HG02588 (cell line): ENCODE measurements at regions not wholly inside any gene's neighbourhood (a gene's known extent, or its start where the extent isn't known, plus 50 kb on each side); places are given as distances from the start of the nearest gene placed in this dataset.
"Not testable (repeated sequence)": the region's sequence is repeated elsewhere in the genome, so short reads cannot be mapped to it uniquely, and the experiment has no call there.

Experiments used
- ATAC-seq: cut with Tn5 transposase; IDR thresholded peaks from one replicate; pipeline ENCODE4 v1.9.1; 2021; ENCODE audit warnings: mild to moderate bottlenecking, moderate library complexity; ENCODE audit not compliant: unreplicated experiment

GRCh38 chr9:28073270-28073669 is 500.0 kb upstream of the C9orf72 start:
- no peak for ATAC-seq

DNA sequence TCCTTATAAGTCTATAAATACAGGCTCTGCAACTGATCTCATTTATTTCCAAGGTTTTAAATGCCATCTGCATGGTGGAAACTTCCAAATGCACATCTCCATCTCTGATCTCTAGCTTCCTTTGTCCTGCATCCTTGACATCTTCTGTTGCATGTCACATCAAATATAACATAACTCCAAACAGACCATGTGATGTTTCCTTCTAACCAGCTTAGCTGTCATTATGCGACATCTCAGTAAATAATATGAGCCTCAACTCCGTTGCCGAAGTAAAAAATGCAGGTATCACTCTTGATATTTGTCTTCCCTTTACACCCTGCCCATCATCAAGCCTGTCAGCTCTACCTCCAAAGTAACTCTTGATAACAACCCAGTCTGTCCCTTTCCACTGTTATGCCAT is 506.4 kb upstream of the C9orf72 start:
- ATAC-seq: no peak

DNA sequence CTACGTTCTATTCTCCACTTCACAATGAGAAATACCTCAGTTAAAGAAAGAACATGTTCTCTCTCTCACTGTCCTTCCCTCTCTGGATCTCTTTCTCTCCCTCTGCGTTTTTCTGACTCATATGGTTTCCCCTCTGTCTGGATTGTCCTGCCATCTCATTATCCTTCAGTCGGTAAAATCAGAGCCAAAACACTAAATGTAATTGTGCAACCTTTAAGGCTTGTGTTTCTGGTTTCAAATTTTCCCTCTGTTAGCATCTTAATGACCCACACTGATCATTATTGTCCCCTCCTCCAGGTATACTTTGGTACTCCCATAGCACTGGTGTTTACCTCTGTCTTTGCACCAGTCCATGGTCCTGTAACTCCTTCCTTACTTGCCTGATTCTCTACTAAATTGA is 509.4 kb upstream of the C9orf72 start:
- no peak for ATAC-seq

- ATAC-seq: no peak
Observed at GRCh38 chr9:28086881-28087280, 513.6 kb upstream of the C9orf72 start.

- no peak for ATAC-seq
Observed at GRCh38 chr9:28092981-28093936, 520.0 kb upstream of the C9orf72 start.

DNA sequence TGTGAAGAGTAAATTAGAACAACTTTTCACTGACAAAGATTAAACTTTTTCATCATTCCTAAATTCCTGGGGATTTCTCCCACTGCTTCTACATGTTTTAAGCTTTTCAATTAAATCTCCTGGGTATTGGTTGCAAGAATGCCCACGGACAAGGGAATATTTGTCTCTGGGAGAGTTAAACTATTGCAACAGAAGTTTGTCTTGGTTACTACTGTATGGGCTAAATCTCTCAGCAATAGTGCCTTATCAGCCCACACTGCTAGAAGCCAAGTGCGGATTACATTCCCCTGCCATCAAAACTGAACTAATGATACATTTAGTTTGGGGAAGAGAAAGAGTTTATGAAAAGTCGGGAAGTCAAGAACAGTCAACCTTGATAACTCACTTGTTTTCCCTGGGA is 528.2 kb upstream of the C9orf72 start:
- ATAC-seq: no peak

GRCh38 chr9:28105001-28105400 is 531.7 kb upstream of the C9orf72 start:
- no peak for ATAC-seq

DNA sequence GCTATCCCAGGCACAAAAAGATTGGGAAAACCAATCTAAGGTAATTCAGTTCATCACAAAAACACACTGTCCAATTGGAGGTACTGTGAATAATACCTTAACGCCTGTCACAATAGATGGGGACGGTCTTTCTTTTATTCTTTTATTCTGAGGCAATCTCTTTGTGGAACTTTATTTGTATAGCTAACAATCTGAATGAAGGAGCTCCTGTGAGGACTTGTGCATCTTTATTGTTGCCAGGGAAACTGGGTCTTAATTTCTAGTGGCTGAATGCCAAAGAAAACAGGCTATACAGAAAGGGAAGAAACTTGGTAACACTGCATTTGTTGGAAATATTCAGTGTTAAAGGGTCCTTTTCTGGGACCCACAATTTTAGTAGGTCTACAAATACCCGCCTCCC is 546.9 kb upstream of the C9orf72 start:
- ATAC-seq: no peak

- no peak for ATAC-seq
Observed at GRCh38 chr9:28120626-28121025, 547.3 kb upstream of the C9orf72 start.

DNA sequence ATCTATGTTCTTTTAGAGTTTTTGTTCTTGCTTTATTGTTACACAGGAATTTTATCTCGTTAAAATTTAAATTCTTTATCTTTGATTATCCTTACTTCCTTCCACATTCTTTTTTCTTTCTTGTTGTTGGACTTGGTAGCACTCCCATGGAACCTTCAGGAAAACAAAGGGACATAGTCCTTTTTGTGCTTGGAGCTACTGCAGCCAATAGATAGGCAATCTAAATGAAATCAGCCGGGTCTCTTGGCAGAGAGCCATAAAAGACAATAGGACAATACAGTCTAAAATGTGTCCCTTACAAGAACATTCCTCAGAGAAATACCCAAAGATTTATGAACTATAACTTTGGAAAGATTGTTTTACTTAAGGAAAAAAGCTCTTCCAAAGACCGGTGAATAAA is 548.1 kb upstream of the C9orf72 start:
- ATAC-seq: no peak

DNA sequence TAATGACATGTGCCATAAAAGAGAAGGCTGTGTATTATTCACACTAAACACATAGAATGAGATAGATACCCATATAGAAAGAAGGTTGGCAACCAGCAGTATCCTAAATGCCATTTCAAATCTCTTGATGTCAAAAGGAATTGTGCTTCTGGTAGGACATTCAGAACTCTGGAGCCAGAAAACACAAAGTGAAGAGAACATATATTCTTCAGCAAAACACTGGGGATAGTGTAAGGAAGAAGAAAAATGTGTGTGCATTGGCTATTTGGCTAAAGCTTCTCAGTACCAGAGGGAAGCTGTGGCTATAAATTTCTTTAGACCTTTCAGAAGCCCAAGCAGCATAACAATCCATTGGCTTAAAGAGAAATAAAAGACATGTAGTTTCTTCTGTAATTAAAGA is 551.6 kb upstream of the C9orf72 start:
- no peak for ATAC-seq

- no peak for ATAC-seq
Observed at GRCh38 chr9:28127101-28127500, 553.8 kb upstream of the C9orf72 start.

- ATAC-seq: no peak
Observed at GRCh38 chr9:28134446-28134976, 561.2 kb upstream of the C9orf72 start.

DNA sequence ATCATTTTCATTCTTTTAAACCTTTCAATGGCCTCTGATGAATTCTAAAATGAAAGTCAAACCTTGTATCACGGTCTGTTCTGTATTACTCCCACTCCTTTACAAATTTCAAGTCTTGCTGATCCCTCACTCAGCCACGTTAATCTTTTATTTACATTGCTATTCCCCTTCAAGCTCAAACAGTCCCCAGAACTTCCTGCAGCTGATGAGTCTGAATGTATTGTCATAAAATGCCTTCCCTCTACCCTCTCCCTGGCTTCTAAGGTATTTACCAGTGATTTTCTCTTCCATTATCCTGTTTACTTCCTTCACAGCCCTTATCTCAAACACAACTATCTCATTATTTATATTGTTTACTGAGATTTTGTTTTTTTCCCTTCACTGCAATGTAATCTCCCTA is 562.3 kb upstream of the C9orf72 start:
- ATAC-seq: no peak

- ATAC-seq: no peak
Observed at GRCh38 chr9:28136113-28136512, 562.8 kb upstream of the C9orf72 start.

DNA sequence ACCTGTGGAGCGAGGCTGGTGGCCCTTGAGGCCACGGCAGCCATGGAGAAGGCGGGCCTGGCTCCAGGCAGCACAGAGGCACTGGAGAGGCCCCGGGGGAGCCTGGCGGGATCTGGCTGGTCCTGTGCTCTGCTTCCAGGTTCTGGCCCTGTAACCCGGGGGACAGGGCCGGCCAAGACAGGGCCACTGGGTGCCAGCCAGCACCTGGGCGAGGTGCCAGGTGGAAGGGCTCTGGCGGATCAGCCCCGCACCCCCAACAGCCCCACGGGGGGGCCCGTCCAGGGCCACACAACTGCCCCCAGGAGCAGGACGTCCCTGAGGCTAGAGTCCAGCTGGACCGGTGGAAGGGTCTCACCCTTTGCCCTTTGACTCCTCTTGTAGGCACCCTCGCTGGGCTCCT is 574.1 kb upstream of the C9orf72 start:
- not testable (repeated sequence) for ATAC-seq

- not testable (repeated sequence) for ATAC-seq
Observed at GRCh38 chr9:28147923-28148597, 574.8 kb upstream of the C9orf72 start.

GRCh38 chr9:28149361-28150050 is 576.2 kb upstream of the C9orf72 start:
- not testable (repeated sequence) for ATAC-seq

GRCh38 chr9:28155067-28155466 is 581.8 kb upstream of the C9orf72 start:
- ATAC-seq: no peak

- no peak for ATAC-seq
Observed at GRCh38 chr9:28155671-28156070, 582.4 kb upstream of the C9orf72 start.

- no peak for ATAC-seq
Observed at GRCh38 chr9:28158451-28158850, 585.2 kb upstream of the C9orf72 start.
